HG03469 (cell line): ENCODE measurements at regions not wholly inside any gene's neighbourhood (a gene's known extent, or its start where the extent isn't known, plus 50 kb on each side); places are given as distances from the start of the nearest gene placed in this dataset.

Experiments used
- ATAC-seq: cut with Tn5 transposase; IDR thresholded peaks from one replicate; pipeline ENCODE4 v1.9.1; 2021; ENCODE audit warnings: mild to moderate bottlenecking, moderate library complexity, moderate number of reproducible peaks; ENCODE audit not compliant: unreplicated experiment

DNA sequence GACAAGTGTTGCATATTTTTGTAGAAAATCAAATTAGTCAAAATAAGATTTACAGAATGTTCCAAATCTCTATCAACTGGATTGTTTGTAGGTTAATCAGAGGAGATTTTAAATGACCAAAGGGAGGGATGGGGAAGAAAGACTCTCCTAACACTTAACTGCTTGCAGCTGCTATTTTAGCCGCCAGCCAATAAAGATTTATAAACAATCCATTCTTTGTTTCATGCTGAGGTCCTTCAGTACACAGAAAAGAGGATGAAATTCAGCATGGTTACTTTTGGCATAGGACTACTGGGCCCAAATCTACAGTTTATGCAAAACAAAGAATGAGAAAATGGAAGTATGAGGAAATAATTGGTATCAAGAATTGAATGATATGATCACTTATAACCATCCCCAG lies 86.4 kb upstream of the FN1 start:
- ATAC-seq: no peak

DNA sequence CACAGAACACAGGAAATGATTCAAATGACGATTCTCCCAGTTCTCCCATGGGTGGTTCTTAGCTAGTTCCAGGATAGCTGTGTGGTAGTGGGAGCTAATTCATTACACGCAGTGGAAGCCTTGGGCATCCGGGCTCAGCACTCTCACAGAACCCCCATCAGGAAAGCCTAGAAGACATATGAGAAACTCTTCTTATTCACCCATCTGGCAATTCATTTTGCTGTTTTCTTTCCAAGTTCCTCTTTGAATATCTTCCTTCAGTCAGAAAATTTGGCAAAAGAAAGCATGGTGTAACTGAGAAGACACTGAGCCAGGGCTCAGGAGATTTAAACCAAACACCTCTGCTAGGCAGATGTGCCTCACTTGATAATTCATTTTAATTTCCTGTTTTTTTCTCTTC lies 85.2 kb upstream of the FN1 start:
- no peak for ATAC-seq

- no peak for ATAC-seq
These were observed 81.5 kb upstream of the FN1 start for GRCh38 chr2:215517391-215517790.

- ATAC-seq: no peak
These were observed 78.6 kb upstream of the FN1 start for GRCh38 chr2:215514516-215514915.

GRCh38 chr2:215511454-215512346 lies 75.8 kb upstream of the FN1 start:
- no peak for ATAC-seq

DNA sequence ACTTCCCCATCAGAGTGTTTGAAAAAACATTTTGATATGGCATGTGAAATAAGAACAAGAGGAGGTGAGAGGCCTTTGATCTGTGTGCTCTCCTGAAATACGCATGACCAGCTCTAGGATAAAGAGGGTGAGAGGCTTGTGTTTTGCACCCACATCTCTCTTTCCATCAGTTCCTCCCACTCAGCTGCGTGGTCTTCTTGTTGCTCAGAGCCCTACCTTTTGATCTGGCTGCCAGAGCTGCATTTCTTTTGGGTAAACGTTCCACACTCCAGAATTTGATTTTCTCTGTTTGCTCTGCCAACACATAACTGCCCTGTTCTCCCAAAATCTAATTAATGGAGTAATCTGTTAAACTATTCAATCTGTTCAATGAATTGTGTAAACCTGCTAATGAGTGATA lies 72.0 kb upstream of the FN1 start:
- no peak for ATAC-seq

DNA sequence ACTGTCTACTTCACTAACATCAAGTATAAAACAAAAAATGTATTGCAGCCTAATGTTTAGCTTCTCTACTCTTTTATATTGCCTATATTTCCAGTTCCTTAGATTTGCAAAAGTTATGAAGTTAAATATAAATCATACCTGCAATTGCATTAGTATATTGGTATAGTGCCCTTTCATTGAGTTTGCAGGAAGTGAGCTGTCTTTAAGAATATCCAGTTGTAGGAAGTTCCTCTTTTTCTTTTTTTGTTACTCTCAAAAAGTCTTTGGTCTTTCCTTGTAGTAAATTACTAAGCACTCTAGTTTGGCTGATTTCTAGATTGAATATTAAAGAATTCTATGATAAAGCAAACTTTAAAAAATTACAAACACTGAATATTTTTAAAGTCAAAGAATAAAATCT lies 71.3 kb upstream of the FN1 start:
- no peak for ATAC-seq

DNA sequence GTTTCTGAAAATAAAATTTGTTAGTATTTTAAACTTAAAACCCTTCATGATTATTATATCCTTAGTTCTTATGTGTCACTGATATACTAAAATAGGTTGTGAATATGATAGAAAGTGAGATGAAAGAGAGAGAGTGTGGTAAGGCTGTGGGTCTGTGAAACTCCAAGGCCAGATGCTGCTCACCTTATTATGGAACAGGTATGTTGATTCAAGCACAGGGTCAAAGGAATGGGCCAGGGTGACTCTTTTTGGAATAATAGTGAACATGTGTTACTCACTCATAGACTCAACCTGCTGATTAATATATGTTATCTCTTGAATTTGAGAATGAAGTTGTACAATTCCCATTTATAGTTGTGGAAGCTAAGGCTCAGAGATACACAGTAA lies 70.7 kb upstream of the FN1 start:
- no peak for ATAC-seq

- no peak for ATAC-seq
These were observed 69.3 kb upstream of the FN1 start for GRCh38 chr2:215505044-215505786.

GRCh38 chr2:215504547-215504946 lies 68.7 kb upstream of the FN1 start:
- no peak for ATAC-seq

- no peak for ATAC-seq
These were observed 67.5 kb upstream of the FN1 start for GRCh38 chr2:215503381-215503780.

DNA sequence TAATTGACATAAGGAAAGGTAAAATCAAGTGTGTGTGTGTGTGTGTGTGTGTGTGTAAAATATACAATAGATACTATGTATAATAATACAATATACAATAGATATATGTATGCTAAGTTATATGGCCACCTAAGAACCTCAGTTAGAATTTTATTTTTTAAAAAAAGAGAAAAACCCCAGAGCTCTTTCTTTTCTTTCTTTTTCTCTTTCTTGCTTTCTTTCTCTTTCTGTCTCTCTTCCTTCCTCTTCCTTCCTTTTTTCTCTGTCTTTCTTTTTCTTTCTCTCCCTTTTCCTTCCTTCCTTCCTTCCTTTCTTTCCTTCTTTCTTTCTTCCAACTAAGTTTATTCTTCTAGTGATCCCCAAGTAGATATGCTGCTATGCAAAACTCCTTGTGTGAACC lies 64.6 kb upstream of the FN1 start:
- no peak for ATAC-seq

GRCh38 chr2:215499331-215499730 lies 63.5 kb upstream of the FN1 start:
- ATAC-seq: no peak

GRCh38 chr2:215498431-215498830 lies 62.6 kb upstream of the FN1 start:
- ATAC-seq: no peak

GRCh38 chr2:215493376-215493775 lies 57.5 kb upstream of the FN1 start:
- no peak for ATAC-seq

GRCh38 chr2:215489288-215489848 lies 53.5 kb upstream of the FN1 start:
- no peak for ATAC-seq

DNA sequence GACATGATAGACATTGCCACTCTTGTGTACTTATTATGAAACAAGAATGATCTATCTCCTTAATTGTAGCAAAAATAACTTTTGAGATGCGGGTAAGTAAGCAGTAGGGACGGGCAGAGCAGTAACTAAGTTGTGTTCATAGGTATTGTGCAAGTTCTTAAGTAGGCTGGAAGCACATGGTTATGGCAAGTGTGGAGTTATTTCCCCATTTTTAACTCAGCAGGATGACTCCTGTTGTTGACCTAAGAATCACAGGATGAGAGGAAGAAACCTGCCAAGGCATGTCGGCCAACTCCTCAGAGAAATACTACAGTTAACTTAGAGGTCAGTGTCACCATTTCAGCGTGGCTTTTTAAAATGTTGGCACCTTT lies 51.1 kb upstream of the FN1 start:
- no peak for ATAC-seq

DNA sequence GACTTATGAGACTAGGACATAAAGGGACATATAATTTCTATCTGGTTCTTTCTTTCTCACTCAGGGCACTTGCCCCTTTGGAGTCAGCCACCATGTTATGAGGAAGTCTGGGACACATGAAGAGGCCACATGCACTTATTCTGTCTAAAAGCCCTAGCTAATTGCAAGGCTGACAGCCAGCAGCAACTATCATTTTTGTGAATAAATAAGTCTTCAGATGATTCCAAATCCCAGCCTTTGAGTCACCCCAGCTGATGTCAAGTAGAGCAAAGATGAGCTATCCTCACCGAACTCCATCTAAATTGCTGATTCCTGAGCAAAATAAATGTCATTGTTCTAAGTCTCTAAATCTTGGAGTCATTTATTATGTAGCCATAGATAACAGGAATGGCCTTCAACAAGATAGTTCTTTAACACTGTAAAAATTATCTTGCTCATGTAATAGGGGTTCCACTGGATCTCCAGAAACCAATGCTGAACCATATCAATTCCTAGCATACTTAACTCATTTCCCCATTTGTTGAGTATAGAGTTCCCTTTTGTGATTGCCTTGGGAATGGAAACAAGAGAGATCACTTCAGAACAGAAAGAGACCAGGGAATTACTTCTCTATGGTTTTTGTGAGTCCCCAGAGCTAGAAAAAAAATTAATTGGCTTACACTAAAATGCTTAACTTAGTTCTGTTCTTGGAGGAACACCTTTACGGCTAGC lies 50.6 kb upstream of the FN1 start:
- ATAC-seq: no peak
